BLaER1 (cell line): ENCODE measurements at regions not wholly inside any gene's neighbourhood (a gene's known extent, or its start where the extent isn't known, plus 50 kb on each side); places are given as distances from the start of the nearest gene placed in this dataset.
"Not testable (repeated sequence)": the region's sequence is repeated elsewhere in the genome, so short reads cannot be mapped to it uniquely, and the experiment has no call there.

Source experiments
- H3K27ac ChIP-seq: shearing (Covaris generic); formaldehyde crosslinking; 2 replicates; pipeline ENCODE4 v1.8.1; 2022
- H3K27me3 ChIP-seq: shearing (Covaris generic); formaldehyde crosslinking; 2 replicates; pipeline ENCODE4 v1.8.1; 2022
- H3K36me3 ChIP-seq: shearing (Covaris generic); formaldehyde crosslinking; 2 replicates; pipeline ENCODE4 v1.8.1; 2022
- H3K4me1 ChIP-seq: shearing (Covaris generic); formaldehyde crosslinking; 2 replicates; pipeline ENCODE4 v1.8.1; 2022
- H3K4me2 ChIP-seq: shearing (Covaris generic); formaldehyde crosslinking; 2 replicates; pipeline ENCODE4 v1.8.1; 2022
- H3K4me3 ChIP-seq: shearing (Covaris generic); formaldehyde crosslinking; 2 replicates; pipeline ENCODE4 v1.8.1; 2022
- H3K9ac ChIP-seq: shearing (Covaris generic); formaldehyde crosslinking; 2 replicates; pipeline ENCODE4 v1.8.1; 2022
- H3K9me3 ChIP-seq: shearing (Covaris generic); formaldehyde crosslinking; 2 replicates; pipeline ENCODE4 v1.8.1; 2022
- H4K20me1 ChIP-seq: shearing (Covaris generic); formaldehyde crosslinking; 2 replicates; pipeline ENCODE4 v1.8.1; 2022
- Cebpa-rat ChIP-seq: shearing (Covaris generic); IDR thresholded peaks from 2 replicates; pipeline ENCODE4 v1.8.1; 2022

DNA sequence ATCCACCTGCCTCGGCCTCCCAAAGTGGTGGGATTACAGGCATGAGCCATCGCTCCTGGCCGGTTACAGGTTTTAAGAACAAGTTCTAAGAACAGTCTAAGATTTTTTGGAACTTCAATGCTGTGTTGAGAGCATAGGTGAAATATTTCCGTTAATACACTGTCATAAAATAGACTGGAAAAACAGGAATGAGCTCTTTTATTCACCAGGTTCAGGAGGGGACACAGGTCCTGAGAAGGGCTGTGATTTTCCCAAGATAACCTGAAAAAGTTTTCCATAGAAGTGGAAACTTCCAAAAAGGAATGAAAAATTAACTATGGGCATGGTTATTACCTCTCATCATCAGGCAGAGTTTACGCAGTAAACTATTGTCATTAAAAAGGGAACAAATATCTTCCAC, 97.6 kb upstream of the TMEM178A start:
- H3K9ac ChIP-seq = no peak overlapping the region
- no peaks in the 10 kb centered on the region for H4K20me1 ChIP-seq
- no peak for TF ChIP-seq Cebpa-rat
- no peaks in the 10 kb centered on the region for H3K27me3 ChIP-seq
- H3K27ac ChIP-seq = no peak overlapping the region
- H3K4me3 ChIP-seq = no peak overlapping the region
- peaks cover 23% of the 10 kb centered on the region for H3K9me3 ChIP-seq
- H3K4me2 ChIP-seq = no peak overlapping the region
- 0 out of 2 replicates have a peak, but pooled peaks cover 6% of the 10 kb centered on the region for H3K36me3 ChIP-seq
- peaks cover 5% of the 10 kb centered on the region; the same call in 1 of the 2 replicates for H3K4me1 ChIP-seq

DNA sequence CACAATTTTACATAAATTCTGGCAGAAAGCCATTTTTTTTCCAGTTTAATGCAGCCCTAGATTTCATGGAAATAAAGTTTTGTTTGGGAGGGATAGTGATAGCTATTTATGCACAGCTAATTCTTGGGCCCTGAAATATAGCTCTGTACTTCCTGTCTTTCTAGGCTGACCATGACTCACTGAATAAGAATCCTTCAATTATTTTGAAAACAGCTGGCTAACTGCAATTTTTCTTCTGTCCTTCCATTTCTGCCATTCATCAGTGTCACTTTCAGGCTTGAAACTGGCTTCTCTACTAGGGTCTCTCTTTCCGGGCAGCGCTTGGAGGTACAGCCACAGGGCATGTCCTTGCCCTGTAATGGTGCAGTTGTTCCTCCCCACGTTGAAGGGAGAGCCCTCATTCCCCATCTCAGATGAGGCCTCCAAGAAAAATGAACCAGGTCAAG, 97.1 kb upstream of the TMEM178A start:
- no peaks in the 10 kb centered on the region for H4K20me1 ChIP-seq
- H3K27me3 ChIP-seq = no peaks in the 10 kb centered on the region
- 0 out of 2 replicates have a peak, but pooled peaks cover 6% of the 10 kb centered on the region for H3K36me3 ChIP-seq
- H3K4me2 ChIP-seq = no peak overlapping the region
- peaks cover 5% of the 10 kb centered on the region; the same call in 1 of the 2 replicates for H3K4me1 ChIP-seq
- TF ChIP-seq Cebpa-rat = no peak
- H3K9ac ChIP-seq = no peak overlapping the region
- peaks cover 19% of the 10 kb centered on the region for H3K9me3 ChIP-seq
- no peak overlapping the region for H3K4me3 ChIP-seq
- no peak overlapping the region for H3K27ac ChIP-seq

DNA sequence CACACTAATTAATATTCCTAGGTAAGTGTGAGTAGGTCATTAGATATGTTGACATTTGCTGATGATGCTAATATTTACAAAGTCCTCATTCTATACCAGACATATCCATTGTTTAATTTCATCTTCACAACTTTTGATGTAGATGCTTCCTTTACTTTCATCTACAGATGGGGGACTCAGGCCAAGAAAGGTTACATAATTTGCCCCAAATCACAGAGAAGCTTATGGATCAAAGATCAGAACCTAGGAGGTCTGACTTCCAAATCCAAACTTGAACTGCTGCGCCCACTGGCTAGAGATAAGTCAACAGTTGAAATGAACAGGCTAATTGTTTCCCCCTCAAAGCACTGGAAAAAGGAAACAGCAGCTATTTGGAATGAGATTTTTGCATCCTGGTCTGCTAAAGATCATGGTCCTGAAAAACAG, 95.6 kb upstream of the TMEM178A start:
- H3K27ac ChIP-seq = no peak overlapping the region
- no peaks in the 10 kb centered on the region for H3K27me3 ChIP-seq
- H3K9me3 ChIP-seq = peaks cover 3% of the 10 kb centered on the region
- no peak overlapping the region for H3K9ac ChIP-seq
- H3K4me1 ChIP-seq = peaks cover 5% of the 10 kb centered on the region; the same call in 1 of the 2 replicates
- no peak overlapping the region for H3K4me2 ChIP-seq
- TF ChIP-seq Cebpa-rat = no peak
- no peaks in the 10 kb centered on the region for H4K20me1 ChIP-seq
- H3K36me3 ChIP-seq = no peaks in the 10 kb centered on the region
- H3K4me3 ChIP-seq = no peak overlapping the region

DNA sequence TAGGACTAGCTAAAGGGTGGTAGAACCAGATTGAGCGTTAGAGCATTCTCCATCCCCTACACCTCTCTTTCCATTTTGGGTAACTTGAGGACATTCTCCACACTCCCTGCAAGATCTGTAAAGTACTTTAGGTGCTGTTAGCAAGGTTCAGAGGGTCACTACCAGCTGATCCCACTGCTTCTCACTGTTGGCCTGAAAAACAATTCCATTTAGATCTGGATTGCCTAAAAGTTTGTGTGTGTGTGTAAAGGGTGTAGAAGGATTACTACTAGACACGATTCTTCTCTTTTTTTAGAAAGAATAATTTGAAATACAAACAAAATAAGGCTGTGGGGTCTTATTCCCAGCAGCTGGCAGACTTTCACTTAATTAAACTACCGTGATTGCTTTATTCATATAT, 95.1 kb upstream of the TMEM178A start:
- H3K27ac ChIP-seq = no peak overlapping the region
- no peaks in the 10 kb centered on the region for H3K36me3 ChIP-seq
- H3K9ac ChIP-seq = no peak overlapping the region
- TF ChIP-seq Cebpa-rat = no peak
- H3K4me1 ChIP-seq = peaks cover 5% of the 10 kb centered on the region; the same call in 1 of the 2 replicates
- no peaks in the 10 kb centered on the region for H4K20me1 ChIP-seq
- H3K9me3 ChIP-seq = no peaks in the 10 kb centered on the region
- H3K27me3 ChIP-seq = no peaks in the 10 kb centered on the region
- no peak overlapping the region for H3K4me3 ChIP-seq
- H3K4me2 ChIP-seq = no peak overlapping the region

DNA sequence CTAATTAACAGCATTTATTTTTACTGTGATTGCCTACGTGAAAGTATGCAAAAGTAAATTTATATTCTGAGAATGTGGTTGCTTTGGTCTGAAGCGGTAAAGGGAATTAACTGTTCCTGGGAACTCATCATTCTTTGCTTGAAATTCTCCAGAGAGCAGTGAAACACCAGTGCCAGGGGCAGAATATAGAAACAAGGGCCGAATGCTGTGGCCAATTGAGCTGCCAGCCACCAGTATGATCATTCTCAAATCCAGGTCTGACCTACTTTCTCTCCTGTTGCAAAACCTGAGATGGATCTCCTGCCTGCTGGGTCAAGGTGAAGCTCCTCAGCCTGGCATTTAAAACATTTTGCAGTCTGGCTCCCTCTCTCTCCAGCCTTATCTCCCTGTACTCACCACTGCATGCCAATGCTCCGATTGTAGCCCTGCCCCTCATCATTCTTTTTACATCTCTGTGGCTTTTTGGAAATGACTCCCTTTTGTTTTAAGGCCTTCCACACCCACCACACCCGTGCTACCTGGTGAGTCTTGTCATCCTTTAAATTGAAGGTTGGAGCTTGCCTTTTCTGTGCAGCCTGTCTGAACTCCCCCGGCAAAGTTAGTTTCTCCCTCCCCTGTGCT, 94.5 kb upstream of the TMEM178A start:
- Histone ChIP-seq H3K9ac (no peak overlapping the region), H3K9me3 (peaks cover 2% of the 10 kb centered on the region), H3K36me3 (no peaks in the 10 kb centered on the region), H4K20me1 (no peaks in the 10 kb centered on the region), H3K27me3 (no peaks in the 10 kb centered on the region), H3K4me2 (0 out of 2 replicates have a peak overlapping the region, but pooled peaks have one; percentile 3), H3K27ac (no peak overlapping the region), H3K4me3 (no peak overlapping the region), H3K4me1 (peaks cover 5% of the 10 kb centered on the region; the same call in 1 of the 2 replicates)
- TF ChIP-seq Cebpa-rat = no peak

DNA sequence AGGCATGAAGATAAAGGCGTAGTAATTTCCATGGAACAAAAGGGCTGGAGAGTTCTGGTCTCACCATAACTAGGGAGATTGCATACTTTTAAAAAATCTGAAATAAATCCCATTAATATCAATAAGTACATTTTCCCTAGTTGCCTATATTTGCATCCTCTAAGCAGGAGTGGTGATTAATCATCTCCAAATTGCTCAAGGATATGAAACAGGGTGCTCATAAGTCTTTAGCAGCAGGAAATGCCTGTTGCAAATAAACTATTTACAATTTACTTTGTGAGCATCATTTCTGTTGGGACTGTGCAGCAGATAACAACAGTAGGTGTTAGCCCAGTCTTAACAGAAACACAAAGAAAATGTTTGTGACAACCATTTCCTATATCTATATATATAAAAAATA, 92.4 kb upstream of the TMEM178A start:
- Histone ChIP-seq H3K4me3 (no peak overlapping the region), H3K4me2 (no peak overlapping the region), H3K27me3 (no peaks in the 10 kb centered on the region), H3K9me3 (peaks cover 4% of the 10 kb centered on the region), H3K27ac (no peak overlapping the region), H3K4me1 (peaks cover 5% of the 10 kb centered on the region; the same call in 1 of the 2 replicates), H3K9ac (no peak overlapping the region), H4K20me1 (no peaks in the 10 kb centered on the region), H3K36me3 (no peaks in the 10 kb centered on the region)
- no peak for TF ChIP-seq Cebpa-rat

DNA sequence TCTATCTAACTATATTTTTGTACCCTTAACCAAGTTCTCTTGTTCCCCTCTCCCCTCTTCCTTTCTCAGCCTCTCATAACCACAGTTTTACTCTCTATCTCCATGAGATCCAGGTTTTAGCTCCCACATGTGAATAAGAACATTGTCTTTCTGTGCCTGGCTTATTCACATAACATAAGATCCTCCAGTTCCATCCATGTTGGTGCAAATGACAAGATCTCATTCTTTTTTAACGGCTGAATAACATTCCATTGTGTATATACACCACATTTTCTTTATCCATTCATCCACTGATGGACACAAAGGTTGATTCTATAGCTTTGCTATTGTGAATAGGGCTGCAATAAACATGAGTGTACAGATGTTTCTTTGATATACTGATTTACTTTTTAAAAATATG, 83.9 kb upstream of the TMEM178A start:
- H4K20me1 ChIP-seq = no peaks in the 10 kb centered on the region
- H3K4me1 ChIP-seq = no peaks in the 10 kb centered on the region
- peaks cover 23% of the 10 kb centered on the region for H3K9me3 ChIP-seq
- H3K4me2 ChIP-seq = no peak overlapping the region
- no peak for TF ChIP-seq Cebpa-rat
- no peak overlapping the region for H3K9ac ChIP-seq
- no peak overlapping the region for H3K27ac ChIP-seq
- H3K4me3 ChIP-seq = no peak overlapping the region
- H3K36me3 ChIP-seq = no peaks in the 10 kb centered on the region
- no peaks in the 10 kb centered on the region for H3K27me3 ChIP-seq

DNA sequence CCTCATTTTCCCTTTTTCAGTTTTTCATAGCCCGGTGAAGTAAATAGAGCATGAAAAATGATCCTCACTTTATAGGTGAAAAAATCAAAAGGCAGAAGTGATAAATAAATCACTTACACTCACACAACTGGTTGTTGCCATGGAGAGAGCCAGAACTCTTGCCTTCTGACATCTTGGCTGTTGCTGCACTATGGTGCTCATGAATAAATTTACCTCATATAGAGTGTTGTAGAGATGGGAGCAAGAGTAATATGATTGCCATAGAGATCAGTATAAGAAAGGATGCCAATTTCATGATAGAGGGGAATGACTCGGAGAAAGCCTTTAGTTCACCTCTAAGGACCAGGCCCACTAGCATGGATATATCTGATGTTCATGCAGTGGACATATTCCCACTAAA, 82.5 kb upstream of the TMEM178A start:
- H3K4me3 ChIP-seq = no peak overlapping the region
- H3K4me1 ChIP-seq = no peaks in the 10 kb centered on the region
- no peak overlapping the region for H3K9ac ChIP-seq
- H3K4me2 ChIP-seq = no peak overlapping the region
- no peak for TF ChIP-seq Cebpa-rat
- peaks cover 30% of the 10 kb centered on the region for H3K9me3 ChIP-seq
- no peaks in the 10 kb centered on the region for H4K20me1 ChIP-seq
- no peak overlapping the region for H3K27ac ChIP-seq
- no peaks in the 10 kb centered on the region for H3K27me3 ChIP-seq
- no peaks in the 10 kb centered on the region for H3K36me3 ChIP-seq

DNA sequence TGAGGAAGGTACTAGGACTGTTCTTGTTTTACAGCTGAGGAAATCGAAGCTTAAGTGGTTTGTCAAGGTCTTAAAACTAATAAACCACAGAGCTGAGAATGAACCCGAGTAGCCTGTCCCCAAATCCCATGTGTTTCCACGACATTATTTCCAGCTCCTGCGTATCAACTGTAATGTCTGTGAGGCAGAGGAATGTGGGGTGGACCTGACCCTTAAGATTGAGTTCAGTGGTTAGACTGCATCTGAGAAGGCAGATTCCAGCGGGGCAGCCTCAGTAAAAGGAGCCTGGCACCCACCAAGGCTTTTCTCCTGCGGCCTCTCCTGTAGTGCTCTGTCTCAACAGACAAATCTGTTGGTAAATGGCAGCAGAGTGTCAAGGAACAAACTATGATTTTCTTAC, 81.9 kb upstream of the TMEM178A start:
- no peaks in the 10 kb centered on the region for H3K4me1 ChIP-seq
- TF ChIP-seq Cebpa-rat = no peak
- no peaks in the 10 kb centered on the region for H3K27me3 ChIP-seq
- H3K9me3 ChIP-seq = peaks cover 31% of the 10 kb centered on the region
- no peak overlapping the region for H3K27ac ChIP-seq
- no peak overlapping the region for H3K4me3 ChIP-seq
- no peak overlapping the region for H3K4me2 ChIP-seq
- H3K9ac ChIP-seq = no peak overlapping the region
- H4K20me1 ChIP-seq = no peaks in the 10 kb centered on the region
- H3K36me3 ChIP-seq = no peaks in the 10 kb centered on the region

DNA sequence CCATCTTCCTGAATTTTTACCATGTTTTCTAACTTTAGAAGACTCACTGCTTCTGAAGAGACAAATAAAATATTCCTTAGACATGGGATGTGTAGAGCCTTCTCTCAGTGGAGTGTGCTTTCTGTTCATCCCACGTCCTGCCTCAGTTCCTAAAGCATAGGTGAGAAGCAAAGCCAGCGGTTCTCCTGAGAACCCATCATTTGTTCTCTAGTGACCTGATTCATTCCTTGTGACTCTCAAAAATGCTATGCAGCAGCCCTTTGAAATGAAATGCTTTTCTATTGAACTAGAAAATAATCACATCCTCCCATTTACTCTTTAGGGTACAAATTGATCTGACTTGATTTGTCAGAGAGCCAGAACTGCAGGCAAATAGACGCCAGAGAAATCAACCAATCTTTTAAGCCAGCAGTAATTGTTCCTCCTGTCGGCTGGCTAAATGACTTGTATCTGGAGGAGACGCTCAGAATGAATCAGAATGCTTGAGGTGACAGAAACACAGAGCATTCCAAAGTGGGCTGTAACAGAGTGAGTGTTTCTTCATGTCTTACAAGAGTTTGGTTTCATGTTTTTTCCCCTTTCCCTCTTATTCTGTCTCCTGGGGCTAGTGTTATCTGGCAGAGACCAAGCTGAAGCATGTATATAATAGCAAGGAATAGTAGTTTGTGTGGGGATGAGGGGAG, 81.3 kb upstream of the TMEM178A start:
- Histone ChIP-seq H3K4me1 (no peaks in the 10 kb centered on the region), H3K36me3 (no peaks in the 10 kb centered on the region), H3K27me3 (no peaks in the 10 kb centered on the region), H4K20me1 (no peaks in the 10 kb centered on the region), H3K4me3 (no peak overlapping the region), H3K4me2 (no peak overlapping the region), H3K27ac (no peak overlapping the region), H3K9ac (no peak overlapping the region), H3K9me3 (peaks cover 31% of the 10 kb centered on the region)
- TF ChIP-seq Cebpa-rat = no peak

DNA sequence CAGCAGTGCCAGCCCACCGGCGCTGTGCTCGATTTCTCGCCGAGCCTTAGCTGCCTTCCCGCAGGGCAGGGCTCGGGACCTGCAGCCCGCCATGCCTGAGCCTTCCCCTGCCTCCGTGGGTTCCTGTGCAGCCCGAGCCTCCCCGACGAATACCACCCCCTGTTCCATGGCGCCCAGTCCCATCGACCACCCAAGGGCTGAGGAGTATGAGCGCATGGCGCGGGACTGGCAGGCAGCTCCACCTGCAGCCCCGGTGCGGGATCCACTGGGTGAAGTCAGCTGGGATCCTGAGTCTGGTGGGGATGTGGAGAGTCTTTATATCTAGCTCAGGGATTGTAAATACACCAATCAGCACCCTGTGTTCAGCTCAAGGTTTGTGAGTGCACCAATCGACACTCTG, 80.2 kb upstream of the TMEM178A start:
- not testable (repeated sequence) for H3K4me1 ChIP-seq, H3K27ac ChIP-seq, H4K20me1 ChIP-seq, H3K27me3 ChIP-seq, H3K36me3 ChIP-seq, H3K4me2 ChIP-seq, H3K4me3 ChIP-seq, H3K9ac ChIP-seq
- H3K9me3 ChIP-seq = peaks cover 28% of the 10 kb centered on the region
